GM12891 (cell line): ENCODE measurements at regions not wholly inside any gene's neighbourhood (a gene's known extent, or its start where the extent isn't known, plus 50 kb on each side); places are given as distances from the start of the nearest gene placed in this dataset.

ENCODE experiments used
- DNase-seq: peaks from one replicate; pipeline ENCODE4 v3.0.0; 2011; ENCODE audit warnings: low spot score; ENCODE audit not compliant: insufficient read length
- FAIRE-seq: peaks from 2 replicates; lab custom pipeline; 2011; peaks lifted over from hg19 to GRCh38; lab: Jason Lieb, UNC
- PAX5 ChIP-seq: IDR thresholded peaks from 2 replicates; pipeline ENCODE4 v1.6.1; 2011; ENCODE audit warnings: low read length, moderate library complexity, mild to moderate bottlenecking; ENCODE audit not compliant: insufficient read depth, severe bottlenecking
- POLR2A ChIP-seq: IDR thresholded peaks from 2 replicates; pipeline ENCODE4 v1.6.1; 2011; ENCODE audit warnings: low read depth, low read length, control low read depth
- POLR2AphosphoS5 ChIP-seq: IDR thresholded peaks from 2 replicates; pipeline ENCODE4 v1.6.1; 2011; ENCODE audit warnings: low read depth, low read length, control low read depth
- POU2F2 ChIP-seq: IDR thresholded peaks from 2 replicates; pipeline ENCODE4 v1.6.1; 2011; ENCODE audit warnings: low read depth, mild to moderate bottlenecking, control low read depth, low read length, moderate library complexity
- SPI1 ChIP-seq: IDR thresholded peaks from 2 replicates; pipeline ENCODE4 v1.6.1; 2011; ENCODE audit warnings: low read depth, low read length, control low read depth
- TAF1 ChIP-seq: IDR thresholded peaks from 2 replicates; pipeline ENCODE4 v1.6.1; 2011; ENCODE audit warnings: low read depth, low read length, control low read depth

DNA sequence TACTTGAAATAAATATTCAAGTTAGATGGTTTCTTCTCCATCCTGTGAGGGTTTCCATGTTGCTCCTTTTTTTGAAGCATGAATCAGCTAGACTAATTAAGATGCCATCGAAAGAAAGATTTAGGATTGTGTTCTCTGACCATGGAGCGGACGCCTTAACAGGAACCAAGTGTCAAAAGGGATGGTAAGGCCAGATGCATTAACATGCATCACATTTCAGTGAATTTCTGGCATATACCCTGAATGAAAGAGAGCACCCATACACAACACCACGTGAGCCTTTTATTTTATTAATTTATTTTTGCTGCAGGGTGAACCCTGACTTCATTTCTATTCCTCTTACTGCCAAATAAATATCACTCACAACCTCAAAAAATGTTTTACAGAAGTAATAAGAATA lies 1045.3 kb upstream of the ARRDC3 start:
- TF ChIP-seq SPI1, result no peak
- TF ChIP-seq TAF1, result no peak
- no peak for TF ChIP-seq PAX5
- no peak for TF ChIP-seq POLR2AphosphoS5
- TF ChIP-seq POU2F2, result no peak
- no peak for TF ChIP-seq POLR2A
- DNase-seq (no peak), FAIRE-seq (no peak)

DNA sequence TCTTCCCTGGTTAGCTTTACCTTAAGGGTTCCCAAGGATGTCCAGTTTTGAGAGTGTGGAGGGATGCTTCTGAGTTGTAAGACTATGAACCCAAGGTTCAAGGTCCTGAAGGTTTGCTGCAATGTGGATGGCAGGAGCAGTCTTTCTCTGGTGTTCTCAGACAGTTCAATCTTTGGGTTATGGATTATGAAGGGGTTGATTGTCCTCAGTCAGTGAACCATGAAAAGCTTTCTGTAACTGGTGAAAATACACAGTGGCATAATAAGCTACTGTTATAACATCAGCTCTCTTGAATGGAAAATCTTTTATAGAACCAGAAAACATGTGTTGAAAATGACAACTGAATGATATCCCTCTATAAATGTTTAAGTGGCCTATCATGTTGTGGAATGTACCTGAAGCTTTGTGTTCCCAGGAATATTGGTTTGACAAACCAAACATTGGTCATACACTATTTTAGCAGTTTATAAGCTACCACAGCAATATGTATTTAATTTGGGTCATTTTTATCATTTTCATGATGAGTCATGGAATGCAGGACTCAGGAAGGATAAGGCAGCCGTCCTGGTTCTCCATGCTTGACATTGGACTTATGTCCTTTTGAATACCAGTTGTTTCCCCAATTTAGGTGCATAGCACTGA lies 1041.8 kb upstream of the ARRDC3 start:
- TF ChIP-seq PAX5 (no peak), SPI1 (no peak), POU2F2 (no peak), POLR2A (no peak), POLR2AphosphoS5 (no peak), TAF1 (no peak)
- DNase-seq, result no peak
- no peak for FAIRE-seq

DNA sequence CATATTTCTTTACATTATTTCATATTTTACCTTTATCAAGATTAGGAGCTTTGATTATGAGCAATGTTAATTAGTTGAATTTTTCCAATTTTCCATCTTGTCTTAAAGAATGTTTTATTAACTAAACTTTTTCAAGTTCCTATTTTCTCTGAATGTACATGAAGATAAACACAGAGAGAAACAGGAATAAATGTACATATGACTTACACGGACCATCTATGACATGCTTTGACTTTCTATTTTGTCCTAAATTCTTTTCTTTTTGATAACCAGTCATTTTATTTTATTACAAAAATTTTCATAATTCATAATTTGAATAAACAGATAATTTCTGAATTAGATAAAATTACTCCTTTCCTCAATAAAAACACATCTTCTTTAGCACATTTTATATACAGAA lies 1038.8 kb upstream of the ARRDC3 start:
- FAIRE-seq (no peak), DNase-seq (no peak)
- TF ChIP-seq PAX5 (no peak), POLR2A (no peak), SPI1 (no peak), TAF1 (no peak), POU2F2 (no peak), POLR2AphosphoS5 (no peak)

DNA sequence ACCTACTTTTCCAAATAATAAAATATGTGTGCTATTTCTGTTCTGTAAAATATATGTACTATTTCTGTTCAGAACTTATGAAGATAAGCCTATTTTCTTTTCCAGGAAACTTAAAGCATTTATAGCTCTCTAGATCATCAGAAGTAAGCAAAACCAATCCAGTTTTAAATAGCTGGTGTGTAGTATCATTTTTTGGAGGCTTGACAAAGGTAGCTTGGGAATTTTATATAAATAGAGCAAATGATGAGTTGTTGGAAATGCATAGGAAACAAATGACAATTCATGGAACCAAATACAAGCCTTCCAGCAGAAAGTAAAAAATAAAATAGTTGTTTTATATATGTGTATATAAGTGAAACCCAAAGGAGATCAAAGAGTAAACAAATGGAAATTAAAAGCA lies 1038.1 kb upstream of the ARRDC3 start:
- DNase-seq, result no peak
- TF ChIP-seq POLR2AphosphoS5 (no peak), TAF1 (no peak), POLR2A (no peak), POU2F2 (no peak)
- no peak for FAIRE-seq

DNA sequence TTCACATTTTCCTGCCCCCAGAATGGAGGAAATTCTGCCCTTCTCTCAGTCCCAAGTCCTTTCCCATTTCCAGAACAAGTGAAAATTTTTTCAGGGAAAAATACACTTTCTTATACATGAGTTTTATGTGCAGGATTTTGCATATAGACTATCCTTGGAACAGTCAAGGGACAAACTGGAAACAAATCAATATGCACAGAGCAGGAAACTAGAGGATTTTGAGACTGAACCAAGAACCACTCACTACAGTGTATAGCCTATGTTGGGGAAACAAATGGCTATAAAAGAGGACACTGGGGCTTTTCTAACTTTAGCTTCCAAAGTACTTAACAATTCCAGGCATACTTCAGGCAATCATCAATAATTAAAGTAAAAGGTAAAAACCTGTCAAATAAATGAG lies 1036.1 kb upstream of the ARRDC3 start:
- DNase-seq (no peak), FAIRE-seq (no peak)
- no peak for TF ChIP-seq SPI1
- TF ChIP-seq POLR2A, result no peak

DNA sequence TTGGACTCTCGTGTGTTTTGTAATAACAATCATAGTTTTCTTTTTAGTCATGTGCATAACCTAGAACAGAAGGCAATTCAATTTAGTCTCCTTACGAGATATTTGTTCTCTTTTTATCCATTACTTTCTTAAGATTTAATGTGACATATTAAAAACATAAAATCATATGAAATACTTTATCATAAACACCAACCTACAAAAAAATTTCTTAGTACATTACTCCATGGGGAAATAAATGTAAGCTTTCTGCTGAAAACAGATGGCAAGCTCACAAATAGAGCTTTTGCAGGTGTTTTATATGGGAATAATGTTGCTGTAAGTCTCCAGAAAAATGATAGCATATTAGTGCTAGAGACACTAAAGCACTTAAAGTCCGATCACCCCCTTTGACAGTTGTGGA lies 1035.2 kb upstream of the ARRDC3 start:
- FAIRE-seq (no peak), DNase-seq (no peak)
- TF ChIP-seq POLR2A (no peak), PAX5 (no peak), POLR2AphosphoS5 (no peak), POU2F2 (no peak), TAF1 (no peak), SPI1 (no peak)

DNA sequence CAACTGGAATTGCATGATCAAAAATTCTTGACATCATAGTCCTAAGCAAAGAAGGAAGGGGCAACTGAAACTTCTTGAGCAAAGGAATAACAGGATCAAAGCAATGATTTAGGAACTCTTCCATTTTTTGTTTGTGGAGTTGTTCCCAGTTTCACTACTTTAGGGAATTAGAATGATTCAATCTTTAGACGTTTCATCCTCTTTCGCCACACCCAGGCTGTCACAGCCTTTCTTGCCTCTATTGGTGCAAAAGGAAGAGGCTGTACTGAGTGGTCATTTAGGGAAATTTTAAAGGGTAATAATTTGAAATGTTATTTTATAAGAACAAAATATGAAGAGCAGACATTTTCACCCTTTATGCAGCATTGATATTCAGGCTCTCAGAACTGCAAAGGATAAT lies 1026.0 kb upstream of the ARRDC3 start:
- FAIRE-seq, result no peak
- DNase-seq, result no peak
- TF ChIP-seq SPI1 (no peak), TAF1 (no peak), POU2F2 (no peak), POLR2A (no peak), PAX5 (no peak), POLR2AphosphoS5 (no peak)

DNA sequence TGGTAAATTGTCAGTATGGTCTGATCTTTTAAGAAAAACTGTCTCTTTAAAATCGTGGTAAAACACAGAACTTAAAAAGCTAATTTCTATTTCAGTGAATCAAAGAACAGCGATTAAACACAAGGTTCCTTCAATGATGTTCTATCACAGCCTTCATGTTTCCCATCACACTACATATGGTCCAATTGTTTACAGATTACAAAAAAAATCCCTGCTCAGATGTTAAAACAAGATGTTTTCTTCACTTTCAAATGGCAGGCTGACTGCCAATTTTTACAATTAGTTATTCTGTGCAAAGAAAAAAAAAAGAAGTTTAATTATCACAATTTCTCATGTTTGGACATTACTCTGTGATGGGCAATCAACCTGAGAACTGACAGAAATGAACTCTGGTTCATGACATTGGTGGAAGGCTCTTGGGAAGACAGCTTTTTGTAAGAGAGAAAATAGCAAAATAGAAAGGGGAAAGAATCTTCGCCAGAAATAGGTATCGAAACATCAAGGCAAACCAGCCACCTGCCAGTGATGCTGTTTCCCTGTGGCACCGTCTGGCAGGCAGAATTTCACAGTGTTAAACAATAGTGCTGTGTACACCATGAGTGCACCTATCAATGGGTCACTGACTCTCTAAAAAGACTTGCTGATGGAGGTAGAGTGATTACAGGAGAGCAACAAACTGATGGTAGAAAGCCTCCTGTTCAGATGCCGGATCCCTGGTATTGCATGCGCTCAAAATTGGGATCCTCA lies 1020.0 kb upstream of the ARRDC3 start:
- no peak for FAIRE-seq
- TF ChIP-seq TAF1, result no peak
- no peak for TF ChIP-seq POLR2A
- no peak for TF ChIP-seq POLR2AphosphoS5
- TF ChIP-seq POU2F2, result no peak
- no peak for TF ChIP-seq PAX5
- TF ChIP-seq SPI1, result no peak
- DNase-seq, result no peak

DNA sequence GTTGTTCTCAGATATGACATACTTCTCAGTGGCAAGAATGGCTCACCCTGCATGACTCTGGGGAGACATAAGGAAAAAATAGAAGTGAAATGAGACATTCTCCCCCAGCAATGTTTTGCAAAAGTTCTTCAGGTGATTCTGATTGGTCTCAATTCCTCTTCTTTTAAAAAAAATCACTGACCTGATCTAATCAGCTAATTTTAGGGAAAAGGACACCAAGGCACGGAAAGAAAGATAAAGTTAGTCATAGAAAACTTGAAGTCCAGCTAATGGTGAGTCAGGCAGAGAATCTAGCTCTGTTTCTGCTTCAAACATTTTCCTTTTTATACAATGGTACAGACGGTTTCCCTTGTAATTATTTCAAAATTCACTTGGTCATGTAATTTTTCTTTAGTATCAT lies 1018.9 kb upstream of the ARRDC3 start:
- FAIRE-seq (no peak), DNase-seq (no peak)

DNA sequence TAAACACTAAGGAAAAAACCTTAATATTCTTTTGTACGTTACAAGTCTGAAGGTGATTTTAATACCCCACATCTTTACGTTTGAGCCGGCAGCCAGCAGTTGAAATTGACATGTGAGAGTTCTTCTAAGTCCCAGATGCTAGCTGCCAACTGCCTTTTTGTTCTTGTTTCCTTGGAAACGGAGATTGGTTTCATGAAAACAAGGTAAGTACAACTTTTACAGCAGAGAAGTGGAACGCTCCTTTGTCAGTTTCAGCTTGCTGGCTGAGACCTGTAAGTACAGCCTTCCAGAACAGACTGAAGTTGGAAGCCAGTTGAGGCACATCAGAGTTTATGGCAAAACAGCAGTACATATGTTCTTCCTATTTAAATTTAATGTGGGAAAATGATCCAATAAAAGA lies 1018.4 kb upstream of the ARRDC3 start:
- no peak for TF ChIP-seq SPI1
- TF ChIP-seq POLR2A, result no peak
- no peak for TF ChIP-seq PAX5
- TF ChIP-seq TAF1, result no peak
- no peak for TF ChIP-seq POLR2AphosphoS5
- TF ChIP-seq POU2F2, result no peak
- FAIRE-seq (no peak), DNase-seq (no peak)

More for the DNA sequence above, 1018.9 kb upstream of the ARRDC3 start:
- TF ChIP-seq SPI1 (no peak), POLR2AphosphoS5 (no peak), POU2F2 (no peak), POLR2A (no peak), PAX5 (no peak), TAF1 (no peak)
